ENCODE measurements at regions not wholly inside any gene's neighbourhood (a gene's known extent, or its start where the extent isn't known, plus 50 kb on each side); places are given as distances from the start of the nearest gene placed in this dataset.
"Not testable (repeated sequence)": the region's sequence is repeated elsewhere in the genome, so short reads cannot be mapped to it uniquely, and the experiment has no call there.

DNA sequence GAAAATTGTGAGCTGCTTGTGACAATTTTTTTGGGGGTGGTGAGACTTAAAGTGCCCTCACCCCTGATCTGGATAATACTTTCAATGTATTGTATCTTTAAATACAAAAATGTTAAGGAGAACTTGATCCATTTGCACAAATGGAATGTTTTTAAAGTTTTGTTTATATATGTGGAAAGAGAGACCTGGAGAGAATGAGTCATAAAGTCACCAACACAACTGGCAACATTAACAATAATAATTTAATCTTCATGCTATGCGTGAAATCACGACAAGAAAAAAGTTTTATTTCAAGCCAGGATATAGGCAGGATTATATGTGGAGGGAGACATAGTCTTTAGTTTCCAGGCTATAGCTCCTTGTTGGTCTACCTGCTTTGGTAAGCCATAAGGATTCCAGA lies 537.5 kb downstream of the GPAM start:
- no peak for DNase-seq
- ATAC-seq, result no peak
- intact Hi-C loops (cut with micrococcal nuclease), result no loop called here

DNA sequence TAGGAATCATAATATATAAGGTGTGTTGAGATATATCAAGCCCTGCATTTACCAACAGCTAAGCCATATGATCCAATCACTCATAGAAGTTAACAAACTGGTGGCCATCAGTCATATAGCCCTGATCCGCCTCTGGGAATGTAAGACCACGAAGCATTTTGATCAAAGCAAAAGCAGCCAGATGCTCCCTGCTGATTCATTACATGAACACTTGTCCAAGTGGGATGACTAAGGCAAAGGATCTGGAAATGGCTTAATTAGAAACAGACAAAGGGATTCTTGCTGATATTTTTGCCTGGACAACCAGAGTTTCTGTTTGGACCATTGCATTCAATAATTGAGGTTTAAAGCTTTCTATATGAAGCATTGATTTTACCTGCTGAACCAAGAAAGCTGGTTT lies 535.5 kb downstream of the GPAM start:
- no peak for DNase-seq
- intact Hi-C loops (cut with micrococcal nuclease), result no loop called here
- ATAC-seq, result no peak

DNA sequence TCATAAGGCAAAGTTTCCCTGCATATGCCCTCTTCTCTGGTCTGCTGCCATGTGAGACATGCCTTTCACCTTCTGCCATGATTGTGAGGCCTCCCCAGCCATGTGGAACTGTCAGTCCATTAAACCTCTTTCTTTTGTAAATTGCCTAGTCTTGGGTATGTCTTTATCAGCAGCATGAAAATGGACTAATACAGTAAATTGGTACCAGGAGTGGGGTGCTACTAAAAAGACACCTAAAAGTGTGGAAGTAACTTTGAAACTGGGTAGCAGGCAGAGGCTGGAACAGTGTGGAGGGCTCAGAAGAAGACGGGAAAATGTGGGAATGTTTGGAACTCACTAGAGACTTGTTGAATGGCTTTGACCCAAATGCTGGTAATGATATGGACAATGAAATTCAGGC lies 534.5 kb downstream of the GPAM start:
- intact Hi-C loops (cut with micrococcal nuclease); DNase-seq; ATAC-seq: not testable (repeated sequence)

DNA sequence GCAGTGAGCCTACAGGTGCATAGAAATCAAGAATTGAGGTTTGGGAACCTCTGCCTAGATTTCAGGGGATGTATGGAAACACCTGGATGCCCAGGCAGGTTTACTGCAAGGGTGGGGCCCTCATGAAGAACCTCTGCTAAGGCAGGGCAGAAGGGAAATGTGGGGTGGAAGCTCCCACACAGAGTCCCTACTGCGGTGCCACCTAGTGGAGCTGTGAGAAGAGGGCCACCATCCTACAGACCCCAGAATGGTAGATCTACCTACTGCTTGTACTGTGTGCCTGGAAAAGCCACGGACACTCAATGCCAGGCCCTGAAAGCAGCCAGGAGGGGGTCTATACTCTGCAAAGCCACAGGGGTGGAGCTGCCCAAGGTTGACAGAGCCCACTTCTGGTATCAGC lies 533.5 kb downstream of the GPAM start:
- intact Hi-C loops (cut with micrococcal nuclease), result no loop called here
- DNase-seq (no peak), ATAC-seq (no peak)

DNA sequence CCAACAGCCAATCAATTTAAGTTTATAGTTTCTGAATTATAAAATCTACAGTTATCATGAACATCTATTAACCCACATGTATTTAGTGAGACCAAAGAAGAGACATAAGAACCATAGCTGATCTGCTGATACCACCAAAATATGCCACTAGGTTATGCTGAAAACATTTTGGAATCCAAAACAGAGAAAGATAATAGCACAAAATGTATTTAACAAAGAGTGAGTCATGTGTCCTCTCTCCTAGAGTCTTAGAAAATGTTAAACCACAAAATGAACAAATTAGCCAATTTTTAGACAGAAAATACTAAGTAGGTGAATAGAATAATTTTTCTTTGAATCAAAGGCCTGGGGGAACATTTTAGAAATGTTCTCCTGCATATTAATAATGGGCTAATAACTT lies 527.5 kb downstream of the GPAM start:
- DNase-seq (no peak), ATAC-seq (no peak)
- intact Hi-C loops (cut with micrococcal nuclease), result no loop called here

DNA sequence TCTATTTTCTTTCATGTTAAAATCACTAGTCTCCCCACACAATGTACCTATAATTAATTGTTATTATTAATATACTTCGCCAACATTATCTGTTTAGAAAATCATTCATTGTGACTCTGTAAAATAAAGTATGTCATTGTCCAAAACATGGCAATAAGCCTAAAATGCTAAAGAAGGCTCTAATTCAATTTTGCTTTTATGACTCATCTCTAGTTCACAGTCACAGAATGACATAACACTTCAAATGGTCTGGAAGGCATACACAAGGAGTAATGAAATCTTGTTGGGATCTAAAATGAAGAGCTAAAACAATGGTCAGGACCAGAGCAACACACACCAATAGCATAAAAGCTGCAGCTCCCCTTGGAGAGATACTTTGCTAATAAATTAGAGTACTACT lies 505.8 kb downstream of the GPAM start:
- intact Hi-C loops (cut with micrococcal nuclease), result no loop called here
- ATAC-seq (no peak), DNase-seq (no peak)

DNA sequence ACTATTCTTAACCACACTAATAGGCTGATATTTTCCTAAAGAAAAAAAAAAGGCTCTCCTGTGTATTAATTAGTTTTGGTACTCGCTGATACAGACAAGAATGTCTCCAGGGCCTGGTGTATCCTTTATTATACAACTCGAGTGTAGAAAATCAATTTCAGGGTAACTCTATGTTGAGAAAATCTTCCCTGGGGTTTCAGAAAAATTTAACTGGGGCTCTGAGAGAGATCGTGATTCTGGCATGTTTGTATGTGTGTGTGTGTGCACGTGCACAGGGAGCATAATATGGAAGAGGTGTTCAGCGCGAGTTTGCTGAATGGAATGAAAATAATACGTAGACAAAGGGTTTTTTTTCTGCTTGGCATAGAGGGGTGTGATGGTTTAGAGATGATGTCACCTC lies 496.8 kb downstream of the GPAM start:
- ATAC-seq (no peak), DNase-seq (no peak)
- intact Hi-C loops (cut with micrococcal nuclease), result no loop called here

DNA sequence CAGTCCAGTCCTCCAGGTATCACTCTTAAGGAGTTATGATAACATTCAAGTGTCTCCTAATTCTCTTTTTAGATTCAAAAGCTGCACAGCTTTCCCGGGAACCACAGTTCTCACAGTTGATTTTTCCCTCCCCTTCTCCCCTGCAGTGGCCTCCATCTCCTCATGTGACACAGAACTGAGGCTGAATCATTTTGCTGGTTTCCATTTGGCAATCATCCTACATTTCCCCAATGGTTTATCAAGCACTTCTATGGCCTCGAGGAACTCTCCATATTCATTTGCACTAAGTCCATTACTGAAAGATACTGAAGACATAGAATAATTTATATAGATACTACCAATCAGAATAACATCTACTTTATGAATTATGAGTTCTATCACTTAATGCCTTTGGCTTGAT lies 484.9 kb downstream of the GPAM start:
- ATAC-seq (no peak), DNase-seq (no peak)
- intact Hi-C loops (cut with micrococcal nuclease), result no loop called here

DNA sequence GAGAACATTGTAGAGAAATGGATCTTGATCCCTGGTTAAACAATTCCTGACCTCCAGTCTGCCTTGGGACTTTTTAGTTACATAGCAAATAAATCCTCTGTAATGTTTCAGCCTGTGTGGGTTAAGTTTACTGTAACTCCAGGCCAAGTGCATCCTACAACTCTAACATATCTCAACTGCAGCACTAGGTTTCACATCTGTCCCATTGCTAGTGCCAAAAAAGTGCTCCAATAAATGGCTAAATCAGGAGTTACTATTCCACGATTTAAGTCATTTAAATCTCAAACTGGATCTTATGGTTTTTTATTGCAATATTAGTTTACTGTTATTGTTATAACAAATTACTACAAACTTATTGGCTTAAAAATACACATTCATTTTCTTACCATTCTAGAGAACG lies 479.6 kb downstream of the GPAM start:
- intact Hi-C loops (cut with micrococcal nuclease), result no loop called here
- ATAC-seq (no peak), DNase-seq (no peak)

DNA sequence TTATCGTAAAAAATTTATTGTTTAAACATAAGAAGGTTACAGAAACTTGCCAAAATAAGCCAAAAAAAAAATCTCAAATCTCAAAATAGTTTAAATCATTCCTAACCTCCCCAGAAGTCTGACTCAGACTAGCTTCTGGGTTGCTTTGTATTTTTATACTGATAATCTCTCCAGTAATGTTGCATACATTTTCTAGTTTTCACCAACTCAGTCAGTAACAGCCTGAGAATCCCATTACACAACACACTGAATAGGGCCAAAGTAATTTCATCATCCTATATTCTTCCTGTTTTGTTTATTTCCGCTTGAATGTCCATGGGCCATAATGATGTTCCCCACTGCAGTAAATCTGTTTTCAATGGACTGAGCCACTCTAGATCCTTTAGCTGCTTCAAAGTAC lies 478.5 kb downstream of the GPAM start:
- DNase-seq (no peak), ATAC-seq (no peak)
- intact Hi-C loops (cut with micrococcal nuclease), result no loop called here

DNA sequence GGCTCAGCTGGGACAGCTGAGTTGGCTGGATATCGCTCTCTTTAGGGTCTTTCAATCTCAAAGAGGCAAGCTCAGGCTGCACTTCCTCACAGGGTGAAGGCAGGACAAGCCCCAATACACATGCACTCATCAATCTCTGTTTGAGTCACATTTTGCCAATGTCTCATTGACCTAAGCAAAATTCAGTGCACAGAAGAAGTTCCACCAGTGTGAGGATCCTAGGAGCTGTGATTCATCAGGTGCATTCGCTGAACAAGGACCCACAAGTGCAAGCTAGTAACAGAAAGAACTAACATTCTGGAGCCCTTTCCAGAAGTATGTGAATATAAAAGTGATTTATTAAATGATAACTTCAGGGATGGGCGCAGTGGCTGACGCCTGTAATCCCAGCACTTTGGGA lies 477.2 kb downstream of the GPAM start:
- no peak for ATAC-seq
- intact Hi-C loops (cut with micrococcal nuclease), result no loop called here
- no peak for DNase-seq

DNA sequence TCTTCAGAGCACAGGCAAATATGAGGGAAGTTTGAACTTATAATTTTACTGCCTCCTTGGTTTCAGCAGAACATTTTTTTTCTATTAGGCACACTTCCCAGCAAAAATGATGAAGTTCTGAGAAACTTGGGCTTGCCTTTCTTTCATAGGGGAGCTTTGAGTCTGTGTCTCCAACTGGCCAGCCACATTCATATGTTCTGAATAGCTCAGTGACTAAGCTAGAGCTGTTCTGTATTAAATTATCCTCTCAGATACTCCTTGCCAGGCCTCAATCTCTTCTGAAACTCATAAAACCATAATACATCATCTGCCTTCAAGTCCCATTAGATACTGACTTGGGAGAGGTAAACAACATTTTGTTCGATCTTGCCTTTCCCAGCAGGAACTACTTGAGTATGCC lies 476.5 kb downstream of the GPAM start:
- ATAC-seq (no peak), DNase-seq (no peak)
- intact Hi-C loops (cut with micrococcal nuclease), result no loop called here

DNA sequence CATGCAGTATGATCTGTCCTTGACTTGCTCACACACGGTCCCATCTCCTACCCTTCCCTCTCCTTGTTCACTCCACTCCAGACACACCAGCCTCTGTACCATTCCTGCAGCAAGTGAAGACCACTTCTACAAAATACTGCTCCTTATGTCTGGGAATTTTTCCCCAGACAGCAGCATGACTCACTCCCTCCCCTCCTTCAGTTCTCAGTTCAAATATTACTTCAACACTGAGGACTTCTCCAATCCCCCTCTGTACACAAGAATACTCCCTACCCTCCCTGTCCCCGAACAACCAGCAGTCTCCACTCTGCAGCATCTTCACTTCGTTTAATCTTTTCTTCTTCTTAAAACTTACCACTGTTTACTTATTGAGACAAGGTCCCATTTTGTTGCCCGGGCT lies 474.0 kb downstream of the GPAM start:
- no peak for DNase-seq
- intact Hi-C loops (cut with micrococcal nuclease), result no loop called here

DNA sequence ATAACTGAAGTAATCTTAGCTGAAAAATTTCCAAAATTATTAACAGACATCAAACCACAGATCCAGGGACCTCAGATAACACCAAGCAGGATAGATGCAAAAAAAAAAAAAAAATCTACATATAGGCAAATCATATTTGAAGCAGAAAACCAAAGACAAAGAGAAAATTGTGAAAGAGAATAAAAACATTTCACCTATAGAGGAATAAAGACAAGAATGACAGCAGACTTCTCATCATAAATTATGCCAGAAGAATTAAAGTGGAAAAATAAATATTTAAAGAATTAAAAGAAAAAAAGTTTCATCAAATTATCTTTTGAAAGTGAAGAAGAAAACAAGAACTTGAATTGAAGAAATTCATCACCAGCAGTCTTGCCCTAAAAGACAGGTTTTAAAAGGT lies 467.5 kb downstream of the GPAM start:
- ATAC-seq (no peak), DNase-seq (no peak)
- intact Hi-C loops (cut with micrococcal nuclease), result no loop called here

More for the DNA sequence above, 474.0 kb downstream of the GPAM start:
- no peak for ATAC-seq

DNA sequence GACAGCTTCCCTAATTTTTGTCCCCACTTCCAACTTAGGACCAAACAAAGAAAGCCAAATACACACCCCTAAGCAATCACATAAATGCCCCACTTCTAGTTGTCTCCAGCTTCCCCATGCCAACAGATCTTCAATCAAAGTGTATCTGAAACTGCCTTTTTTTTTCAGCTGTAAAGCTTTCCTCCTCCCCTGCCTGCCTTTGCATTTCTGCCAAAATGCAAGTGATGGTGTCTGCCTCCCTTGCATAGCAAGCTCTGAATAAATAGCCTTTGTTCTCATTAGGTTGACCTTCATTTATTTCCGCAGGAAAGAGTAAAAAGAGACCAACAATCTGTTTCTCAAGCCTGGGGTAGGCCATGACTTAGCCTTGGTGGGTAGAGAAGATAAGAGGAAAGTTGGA lies 459.4 kb downstream of the GPAM start:
- intact Hi-C loops (cut with micrococcal nuclease), result no loop called here
- DNase-seq, result no peak
- ATAC-seq, result no peak

DNA sequence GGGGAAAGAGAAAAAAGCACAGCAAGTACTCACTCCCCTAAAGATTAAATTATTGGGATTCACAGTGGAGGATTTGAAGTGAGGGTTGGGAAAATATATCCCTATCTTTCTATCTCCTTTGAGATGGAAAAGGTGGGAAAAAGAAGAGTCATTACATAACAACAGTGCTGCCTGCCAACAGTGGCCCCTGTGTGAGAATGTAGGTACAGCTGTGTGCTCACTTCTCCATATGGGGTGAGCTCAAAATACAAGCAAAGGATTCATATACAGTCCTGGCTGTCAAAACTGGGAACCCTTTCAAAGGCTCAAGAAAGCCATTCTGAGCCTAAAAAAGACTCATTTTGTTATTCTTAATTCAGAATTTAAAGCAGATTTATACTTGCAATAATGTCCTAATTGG lies 458.5 kb downstream of the GPAM start:
- intact Hi-C loops (cut with micrococcal nuclease), result no loop called here
- DNase-seq, result no peak
- no peak for ATAC-seq

DNA sequence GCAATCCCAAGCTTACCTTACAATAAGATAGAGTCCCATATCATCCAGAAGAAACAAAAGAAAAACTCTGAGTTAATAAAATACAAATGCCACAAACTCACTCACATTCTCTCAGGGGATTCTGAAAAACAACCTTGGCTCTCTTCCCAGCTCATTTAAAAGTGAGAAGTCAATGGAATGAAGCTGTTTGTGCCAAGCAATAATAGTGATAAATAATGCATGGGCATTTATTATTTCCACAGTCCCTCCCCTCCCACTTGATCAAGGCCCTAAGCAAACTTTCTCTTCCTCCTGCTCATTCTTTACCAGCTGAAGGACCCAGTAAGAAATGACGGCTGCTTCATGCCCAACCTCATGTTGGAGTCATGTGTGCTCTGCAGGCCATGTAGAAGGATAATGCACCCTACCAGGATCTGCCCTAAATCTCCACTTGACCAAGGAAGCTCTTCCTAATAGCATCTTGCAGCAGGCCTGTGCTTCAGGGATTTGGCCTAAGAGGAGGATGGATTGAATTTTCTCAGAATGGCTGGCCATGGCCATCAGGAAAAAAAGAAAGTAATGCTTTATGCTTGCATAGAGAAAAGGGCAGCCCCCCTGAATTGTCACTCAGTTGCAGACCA lies 451.3 kb downstream of the GPAM start:
- ATAC-seq, result no peak
- intact Hi-C loops (cut with micrococcal nuclease), result no loop called here
- DNase-seq, result no peak

DNA sequence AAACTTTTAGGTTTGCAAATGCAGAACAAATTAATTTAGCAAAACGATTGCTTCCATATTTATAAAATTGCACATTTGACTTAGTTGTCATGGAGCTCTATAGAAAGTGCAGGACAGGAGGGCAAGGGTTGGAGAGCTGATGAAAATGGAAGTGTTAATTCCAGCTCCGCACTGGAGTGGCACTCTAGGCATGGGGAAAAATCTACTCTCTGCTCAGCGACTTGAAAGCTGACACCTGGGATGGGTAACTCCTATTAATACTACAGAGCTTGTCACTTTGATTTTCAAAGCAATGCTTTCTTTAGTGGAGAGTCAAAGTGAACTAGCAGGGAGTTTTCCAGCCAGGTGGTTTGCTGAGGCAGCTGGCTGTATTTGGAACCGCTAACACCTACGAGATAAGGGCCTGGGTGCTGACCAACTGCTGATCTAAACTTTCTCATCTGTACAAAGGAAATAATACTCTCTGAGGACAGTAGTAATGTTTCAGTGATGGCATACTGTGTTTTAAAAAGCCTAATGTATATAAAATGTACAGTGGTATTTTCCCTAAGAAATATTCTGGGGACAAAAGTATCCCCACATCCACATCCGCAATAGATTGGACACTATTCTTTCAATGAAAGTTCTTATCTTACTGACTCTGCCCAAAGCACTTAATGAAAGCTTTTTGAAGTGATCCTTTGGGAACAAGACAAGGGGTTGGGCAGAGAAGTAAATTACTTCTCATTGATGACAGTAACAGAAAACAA lies 444.3 kb downstream of the GPAM start:
- no peak for ATAC-seq
- no peak for DNase-seq
- intact Hi-C loops (cut with micrococcal nuclease), result no loop called here

DNA sequence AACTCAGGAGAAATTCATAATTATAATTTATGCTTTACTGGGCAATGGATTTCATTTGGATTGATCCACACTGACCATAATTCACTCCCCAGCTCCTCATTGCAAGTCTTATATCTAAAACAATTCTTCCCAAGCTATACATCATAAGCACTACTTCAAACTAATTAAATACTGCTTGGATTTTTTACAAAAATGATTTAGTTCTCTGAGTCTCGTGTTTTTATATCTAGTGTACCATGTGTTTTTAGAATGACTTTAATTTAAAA lies 443.8 kb downstream of the GPAM start:
- intact Hi-C loops (cut with micrococcal nuclease), result no loop called here
- no peak for ATAC-seq
- no peak for DNase-seq

DNA sequence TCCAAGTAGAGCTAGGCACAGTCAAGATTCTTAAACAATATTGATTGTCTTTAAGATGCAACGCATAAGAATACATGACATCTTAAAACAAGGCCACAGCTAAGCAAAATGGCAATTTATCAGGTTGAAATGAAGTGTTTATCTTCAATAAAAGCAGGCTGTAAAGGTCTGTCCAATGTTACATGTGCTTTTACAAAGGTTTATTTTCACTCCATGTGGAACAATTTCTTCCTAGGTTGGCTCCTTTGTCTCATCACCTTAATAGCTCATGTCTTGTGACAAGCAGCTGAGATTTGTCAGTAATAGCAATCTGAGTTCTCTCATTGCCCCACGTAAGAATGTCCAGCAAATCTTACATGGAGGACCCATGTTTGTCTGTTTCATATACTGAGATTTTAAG lies 437.6 kb downstream of the GPAM start:
- DNase-seq (no peak), ATAC-seq (no peak)
- intact Hi-C loops (cut with micrococcal nuclease), result no loop called here

DNA sequence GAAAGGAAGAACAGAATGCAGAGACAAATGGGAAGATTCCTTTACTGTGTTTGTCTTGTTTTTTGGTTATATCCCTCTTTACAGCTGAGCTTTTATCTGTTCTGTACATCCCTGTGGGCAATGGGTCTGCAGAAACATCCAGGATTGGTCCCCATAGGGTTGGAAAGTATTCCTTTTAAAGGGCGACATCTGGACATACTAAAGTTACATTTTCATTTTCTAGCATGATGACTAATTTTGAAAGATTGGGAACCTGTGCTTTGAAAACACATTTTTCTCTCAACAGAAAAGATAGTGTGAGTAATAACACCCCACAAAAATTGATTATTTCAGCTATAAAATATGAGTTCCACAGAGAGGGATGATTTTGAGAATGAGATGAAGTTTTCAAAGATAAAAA lies 435.8 kb downstream of the GPAM start:
- DNase-seq (no peak), ATAC-seq (no peak)
- intact Hi-C loops (cut with micrococcal nuclease), result no loop called here

DNA sequence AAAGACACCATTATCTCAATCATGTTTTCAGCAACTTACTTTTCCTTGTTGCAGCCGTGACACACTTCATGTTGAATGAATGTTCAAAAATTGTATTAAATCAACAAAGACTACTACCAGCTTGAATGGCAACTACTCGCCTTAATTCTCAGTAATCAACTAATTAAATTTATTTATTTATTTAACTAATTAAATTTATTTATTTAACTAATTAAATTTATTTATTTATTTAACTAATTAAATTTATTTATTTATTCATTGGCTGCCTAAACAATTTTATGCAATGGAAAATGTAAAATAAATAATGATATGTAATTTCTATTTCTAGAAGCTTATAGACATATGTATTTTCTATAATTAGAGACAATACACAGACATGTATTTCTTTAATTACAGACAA lies 435.4 kb downstream of the GPAM start:
- ATAC-seq (no peak), DNase-seq (no peak)
- intact Hi-C loops (cut with micrococcal nuclease), result no loop called here
